Liver (tissue), 8 donors: ENCODE measurements at regions not wholly inside any gene's neighbourhood (a gene's known extent, or its start where the extent isn't known, plus 50 kb on each side); places are given as distances from the start of the nearest gene placed in this dataset.

Experiments
- DNase-seq: peaks from one replicate; pipeline ENCODE4 v3.0.0-alpha.2; 2017; ENCODE audit warnings: low spot score
- H3K27ac ChIP-seq, 2 donors: one replicate each; pipeline ENCODE4 v1.7.0; 2013; ENCODE audit warnings: inconsistent platforms in 2 of 2, low read length in 2 of 2, control low read depth in 1 of 2, low read depth in 1 of 2, mild to moderate bottlenecking in 1 of 2
- H3K27me3 ChIP-seq, 4 donors: one replicate each; pipeline versions ENCODE4 v1.6.1 to v1.7.0; 2013; ENCODE audit warnings: low read length in 3 of 4, inconsistent platforms in 1 of 4, mild to moderate bottlenecking in 1 of 4, moderate library complexity in 1 of 4; ENCODE audit not compliant: control insufficient read depth in 4 of 4, insufficient read depth in 4 of 4
- H3K36me3 ChIP-seq, 4 donors: one replicate each; pipeline versions ENCODE4 v1.6.1 to v1.7.0; 2013; ENCODE audit warnings: low read length in 3 of 4, mild to moderate bottlenecking in 3 of 4, low read depth in 1 of 4, moderate library complexity in 1 of 4; ENCODE audit not compliant: control insufficient read depth in 4 of 4, insufficient read depth in 3 of 4
- H3K4me1 ChIP-seq, 4 donors: one replicate each; pipeline versions ENCODE4 v1.6.1 to v1.7.0; 2013; ENCODE audit warnings: low read length in 3 of 4, mild to moderate bottlenecking in 3 of 4, moderate library complexity in 1 of 4; ENCODE audit not compliant: control insufficient read depth in 4 of 4, insufficient read depth in 4 of 4
- H3K4me3 ChIP-seq, 3 donors: one replicate each; pipeline versions ENCODE4 v1.6.1 to v1.7.0; 2013; ENCODE audit warnings: low read length in 3 of 3, control low read depth in 1 of 3, low read depth in 1 of 3, mild to moderate bottlenecking in 1 of 3
- H3K9ac ChIP-seq, 2 donors: one replicate each; pipeline ENCODE4 v1.7.0; 2013; ENCODE audit warnings: low read length in 2 of 2, mild to moderate bottlenecking in 2 of 2, moderate library complexity in 2 of 2, control low read depth in 1 of 2, low read depth in 1 of 2
- H3K9me3 ChIP-seq, 4 donors: one replicate each; pipeline versions ENCODE4 v1.6.1 to v1.7.0; 2013; ENCODE audit warnings: low read length in 3 of 4; ENCODE audit not compliant: control insufficient read depth in 4 of 4
- ATF3 ChIP-seq: IDR thresholded peaks from 2 replicates; pipeline ENCODE4 v1.6.1; 2016; ENCODE audit warnings: antibody characterized with exemption
- CTCF ChIP-seq: fragments of 150-350 bp; IDR thresholded peaks from 2 replicates; pipeline ENCODE4 v1.5.1; 2017; ENCODE audit warnings: improper control_type of control experiment, low read depth, low read length; ENCODE audit not compliant: missing input control
- EGR1 ChIP-seq, 2 donors: IDR thresholded peaks; 2 replicates each; pipeline ENCODE4 v1.6.1; 2016 to 2018; ENCODE audit warnings: antibody characterized with exemption in 2 of 2, low read depth in 2 of 2
- FOXA1 ChIP-seq: IDR thresholded peaks from 2 replicates; pipeline ENCODE4 v1.6.1; 2016; ENCODE audit warnings: antibody characterized with exemption
- GABPA ChIP-seq, 2 donors: IDR thresholded peaks in 1 of 2; conservative IDR thresholded peaks in 1 of 2; 2 replicates each; pipeline ENCODE4 v1.6.1; 2016; ENCODE audit warnings: antibody characterized with exemption in 2 of 2, mild to moderate bottlenecking in 1 of 2, moderate library complexity in 1 of 2
- HNF4G ChIP-seq: IDR thresholded peaks from 2 replicates; pipeline ENCODE4 v1.6.1; 2016; ENCODE audit warnings: antibody characterized with exemption
- JUND ChIP-seq, 2 donors: IDR thresholded peaks; 2 replicates each; pipeline ENCODE4 v1.6.1; 2016; ENCODE audit warnings: antibody characterized with exemption in 2 of 2
- MAX ChIP-seq: IDR thresholded peaks from 2 replicates; pipeline ENCODE4 v1.6.1; 2016; ENCODE audit warnings: antibody characterized with exemption
- NR2F2 ChIP-seq: IDR thresholded peaks from 2 replicates; pipeline ENCODE4 v1.6.1; 2016; ENCODE audit warnings: antibody characterized with exemption
- RAD21 ChIP-seq, 2 donors: IDR thresholded peaks; 2 replicates each; pipeline ENCODE4 v1.6.1; 2016; ENCODE audit warnings: antibody characterized with exemption in 2 of 2, mild to moderate bottlenecking in 2 of 2
- REST ChIP-seq: IDR thresholded peaks from 2 replicates; pipeline ENCODE4 v1.6.1; 2016; ENCODE audit warnings: antibody characterized with exemption, mild to moderate bottlenecking
- RXRA ChIP-seq, 2 donors: IDR thresholded peaks; 2 replicates each; pipeline ENCODE4 v1.6.1; 2017 to 2018; ENCODE audit warnings: antibody characterized with exemption in 2 of 2, mild to moderate bottlenecking in 1 of 2
- TAF1 ChIP-seq: conservative IDR thresholded peaks from 2 replicates; pipeline ENCODE4 v1.6.1; 2016; ENCODE audit warnings: antibody characterized with exemption, mild to moderate bottlenecking
- YY1 ChIP-seq: IDR thresholded peaks from 2 replicates; pipeline ENCODE4 v1.6.1; 2016; ENCODE audit warnings: antibody characterized with exemption, mild to moderate bottlenecking
- ZBTB33 ChIP-seq: IDR thresholded peaks from 2 replicates; pipeline ENCODE4 v1.6.1; 2016; ENCODE audit warnings: antibody characterized with exemption
- WGBS: extraction: QIAGEN DNeasy Blood & Tissue Kit; methylation state at CpG from one replicate; pipeline ENCODE4 v1.1.7; 2013; 5-methylcytosine and 5-hydroxymethylcytosine counted together
- donor health status: healthy.
- donor health status: healthy.
- donor health status: healthy.
- donor health status: healthy.
- donor health status: healthy.

GRCh38 chr4:32475710-32476109 is 1755.5 kb downstream of the PCDH7 start (continued):
- TF ChIP-seq RAD21 (IDR thresholded peaks at IDR 0.05) (peak in 1 of 2 donors; percentile 40), EGR1 (IDR thresholded peaks at IDR 0.05; ENCODE audit: low read depth in 2 of 2) (no peak), JUND (IDR thresholded peaks at IDR 0.05) (peak; percentile 51 to 64), TAF1 (no peak), ATF3 (no peak), RXRA (IDR thresholded peaks at IDR 0.05) (peak; percentile 27 to 66), HNF4G (peak; percentile 78), YY1 (peak; percentile 69)

GRCh38 chr4:32477518-32477917 is 1757.3 kb downstream of the PCDH7 start:
- H3K27ac ChIP-seq, result no peak overlapping the region
- H3K4me3 ChIP-seq, result no peak overlapping the region
- H3K9ac ChIP-seq, result no peak overlapping the region
- no peak for DNase-seq
- H3K9me3 ChIP-seq, result no peaks in the 10 kb centered on the region
- no peaks in the 10 kb centered on the region for H3K27me3 ChIP-seq
- TF ChIP-seq JUND (IDR thresholded peaks at IDR 0.05) (no peak), CTCF (no peak), YY1 (no peak)
- no peaks in the 10 kb centered on the region for H3K36me3 ChIP-seq
- peaks cover 0 to 6% (median 2%) of the 10 kb centered on the region in 4 donors for H3K4me1 ChIP-seq
- 62% methylated on average over 2 of the region's 2 CpGs for WGBS

- H3K4me1 ChIP-seq, result no peaks in the 10 kb centered on the region
- no peaks in the 10 kb centered on the region for H3K36me3 ChIP-seq
- H3K4me3 ChIP-seq, result no peak overlapping the region
- H3K9me3 ChIP-seq, result no peaks in the 10 kb centered on the region
- no peak for DNase-seq
- no peaks in the 10 kb centered on the region for H3K27me3 ChIP-seq
- 70% methylated on average over 2 of the region's 2 CpGs for WGBS
- H3K27ac ChIP-seq, result no peak overlapping the region
- no peak for TF ChIP-seq REST
- no peak for TF ChIP-seq RAD21 (IDR thresholded peaks at IDR 0.05)
- H3K9ac ChIP-seq, result no peak overlapping the region
These were observed 1765.8 kb downstream of the PCDH7 start for GRCh38 chr4:32485956-32486355.

- Histone ChIP-seq H3K36me3 (no peaks in the 10 kb centered on the region), H3K27ac (no peak overlapping the region), H3K4me3 (no peak overlapping the region), H3K4me1 (no peaks in the 10 kb centered on the region), H3K9ac (no peak overlapping the region), H3K27me3 (no peaks in the 10 kb centered on the region), H3K9me3 (no peaks in the 10 kb centered on the region)
- whole genome bisulfite sequencing, result 78% methylated on average over 1 of the region's 1 CpG
- no peak for DNase-seq
- TF ChIP-seq NR2F2 (no peak), FOXA1 (no peak), JUND (IDR thresholded peaks at IDR 0.05) (no peak), CTCF (no peak), MAX (no peak), GABPA (IDR thresholded peaks at IDR 0.05 in 1 of 2, conservative IDR thresholded peaks at IDR 0.05 in 1 of 2) (no peak), RAD21 (IDR thresholded peaks at IDR 0.05) (no peak), EGR1 (IDR thresholded peaks at IDR 0.05; ENCODE audit: low read depth in 2 of 2) (no peak), ZBTB33 (no peak), ATF3 (no peak)
These were observed 1768.5 kb downstream of the PCDH7 start for GRCh38 chr4:32488690-32489089.
